NCI-H82 treated with DMSO at 0.1 percent for 48 hours (cell line): ENCODE measurements at regions not wholly inside any gene's neighbourhood (a gene's known extent, or its start where the extent isn't known, plus 50 kb on each side); places are given as distances from the start of the nearest gene placed in this dataset.
A peak's percentile ranks its signal among the peaks of the same experiment; 100 is the strongest.

Experiments used
- DNase-seq: peaks from one replicate; lab custom pipeline; 2025; ENCODE audit not compliant: unreplicated experiment; lab: John Stamatoyannopoulos, UW

DNA sequence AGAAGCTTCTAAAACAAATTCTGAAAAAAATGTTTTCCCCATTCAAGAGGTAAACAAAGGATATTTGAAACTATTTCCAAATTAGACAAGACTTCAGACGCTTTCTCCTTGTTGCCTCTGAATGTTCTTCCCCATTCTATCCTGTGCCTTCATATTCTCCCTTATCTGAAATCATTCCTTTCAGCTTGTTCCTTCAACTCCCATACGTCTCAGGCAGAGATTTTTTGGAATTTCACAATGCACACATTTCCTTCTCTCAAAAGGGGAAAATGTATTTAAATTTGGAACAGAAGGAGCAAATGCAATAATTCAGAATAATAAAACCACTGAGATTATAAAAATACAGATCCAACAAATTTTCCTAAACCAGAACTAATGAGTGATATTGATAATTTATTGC, 198.7 kb upstream of the IVNS1ABP start:
- no peak for DNase-seq

- DNase-seq: no peak
Measured at GRCh38 chr1:185514311-185514710, 197.3 kb upstream of the IVNS1ABP start.

GRCh38 chr1:185512442-185512841, 195.4 kb upstream of the IVNS1ABP start:
- DNase-seq: no peak

DNA sequence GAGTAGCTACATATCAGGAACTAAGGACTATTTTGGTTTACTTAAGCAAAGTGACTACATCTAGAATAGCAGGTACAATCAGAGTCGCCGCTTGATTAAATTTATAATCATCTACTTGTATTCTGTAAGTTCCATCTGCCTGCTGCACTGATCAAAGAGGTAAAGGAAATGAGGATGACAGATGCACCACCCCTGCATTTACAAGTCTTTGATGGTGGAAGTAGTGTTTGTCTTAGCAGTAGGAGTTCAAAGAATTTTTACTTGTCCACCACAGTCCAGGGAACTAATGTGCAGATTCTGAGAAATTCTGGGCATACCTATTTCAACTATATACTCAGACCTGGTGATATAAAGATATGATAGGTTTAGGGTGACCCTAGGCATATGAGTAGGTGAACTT, 184.1 kb upstream of the IVNS1ABP start:
- DNase-seq: no peak

DNA sequence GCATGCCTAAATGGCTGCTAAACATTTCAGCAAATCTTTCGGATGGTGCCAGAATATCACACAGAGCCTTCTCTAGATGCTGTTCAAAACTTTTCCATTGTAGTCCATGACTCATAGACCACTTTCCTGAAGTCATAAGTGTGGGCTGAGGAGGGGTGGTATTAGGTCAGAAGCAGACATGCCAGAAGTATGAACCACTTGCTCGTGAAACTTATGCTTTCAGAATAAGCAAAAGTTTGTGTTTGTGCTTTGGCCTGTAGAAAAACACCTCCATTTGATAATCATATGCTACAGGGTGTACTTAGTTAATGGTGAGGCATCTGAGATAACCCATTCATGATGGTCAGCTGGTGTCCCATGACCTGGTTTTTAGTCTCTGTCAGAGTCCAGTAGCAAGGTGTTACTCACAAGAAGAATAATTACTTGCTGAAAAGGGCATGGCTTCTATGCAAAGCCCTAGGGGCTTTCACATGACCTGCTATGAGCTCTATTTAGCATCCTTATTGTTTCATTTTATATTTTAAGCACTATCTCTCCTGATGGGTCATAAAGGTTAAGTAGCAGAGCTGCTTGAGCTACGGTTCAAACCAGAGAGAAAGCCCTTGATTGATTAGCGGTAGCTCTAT, 183.1 kb upstream of the IVNS1ABP start:
- DNase-seq: no peak

DNA sequence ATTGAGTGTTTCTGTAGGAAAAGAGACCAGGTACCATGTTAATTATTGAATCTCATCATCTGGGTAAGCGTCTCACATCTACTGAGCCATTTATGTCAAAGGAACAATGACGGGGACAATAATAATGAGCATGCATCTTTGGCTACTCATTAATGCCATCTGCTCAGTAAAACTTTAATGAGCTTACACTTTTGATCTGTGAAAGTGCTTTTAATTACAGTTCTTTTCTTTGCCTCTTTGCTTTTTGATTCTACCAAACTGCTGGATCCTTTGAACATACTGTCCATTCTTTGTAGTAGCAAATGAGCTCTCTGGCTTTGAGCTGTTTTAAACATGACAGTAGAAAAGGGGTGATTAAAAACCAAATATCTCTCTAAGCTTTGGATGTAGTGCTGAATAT, 181.2 kb upstream of the IVNS1ABP start:
- DNase-seq: peak; percentile 82

- no peak for DNase-seq
Measured at GRCh38 chr1:185497177-185497576, 180.1 kb upstream of the IVNS1ABP start.

DNA sequence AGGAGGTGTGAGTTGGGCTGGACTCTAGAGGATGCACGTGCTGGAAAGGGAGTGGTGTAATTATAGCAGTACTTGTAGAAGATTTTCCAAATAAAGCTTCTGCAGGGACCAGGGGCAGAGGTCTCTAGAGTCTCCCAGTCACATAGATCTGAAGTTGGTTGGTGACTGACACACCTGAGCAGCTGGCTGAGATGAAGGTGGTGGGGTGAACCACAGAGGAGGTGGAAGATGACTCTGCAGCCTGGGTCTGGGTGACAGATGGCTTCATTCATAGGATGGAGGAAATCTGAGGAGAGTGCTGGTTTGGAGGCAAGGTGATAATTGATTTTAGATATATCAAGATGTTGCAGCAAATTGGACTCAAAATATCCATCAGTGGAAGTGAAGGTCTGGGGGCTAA, 178.9 kb upstream of the IVNS1ABP start:
- DNase-seq: no peak

DNA sequence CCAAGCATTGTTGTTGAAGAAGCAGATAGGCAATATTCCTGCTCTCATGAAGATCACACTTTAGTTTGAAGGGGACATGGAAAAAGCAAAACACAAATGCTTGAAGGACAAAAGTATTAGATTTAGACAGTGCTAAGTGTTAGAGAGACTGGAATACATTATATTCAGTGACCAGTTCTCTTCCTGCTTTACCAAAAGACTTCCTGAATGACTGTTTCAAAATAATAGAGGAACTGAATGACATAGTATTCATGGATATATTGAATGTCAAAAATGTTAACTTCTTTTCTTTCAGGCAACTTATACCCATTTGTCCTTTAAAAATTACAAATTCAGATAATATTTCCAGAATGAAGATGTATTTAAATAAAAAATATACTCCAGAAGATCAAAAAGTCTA, 178.0 kb upstream of the IVNS1ABP start:
- DNase-seq: no peak

GRCh38 chr1:185492089-185492825, 175.2 kb upstream of the IVNS1ABP start:
- DNase-seq: no peak

DNA sequence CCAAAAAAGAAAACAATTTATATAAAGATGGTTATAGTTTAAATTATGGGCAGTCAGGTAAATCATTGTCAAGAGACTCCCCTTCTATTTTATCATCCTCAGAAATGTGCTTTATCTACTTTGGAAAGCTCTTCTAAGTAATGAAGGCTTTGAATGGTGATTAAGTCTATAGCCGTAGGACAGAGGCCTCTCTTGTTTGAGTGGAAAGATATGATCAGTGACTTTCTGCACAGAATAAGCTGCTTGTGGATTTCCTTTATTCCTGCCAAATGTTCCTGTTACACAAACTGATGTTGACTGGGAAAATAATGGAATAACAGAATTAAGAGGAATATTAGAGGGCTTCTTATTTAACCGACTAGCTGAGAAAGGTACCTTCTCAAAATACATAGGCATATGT, 174.6 kb upstream of the IVNS1ABP start:
- no peak for DNase-seq

DNA sequence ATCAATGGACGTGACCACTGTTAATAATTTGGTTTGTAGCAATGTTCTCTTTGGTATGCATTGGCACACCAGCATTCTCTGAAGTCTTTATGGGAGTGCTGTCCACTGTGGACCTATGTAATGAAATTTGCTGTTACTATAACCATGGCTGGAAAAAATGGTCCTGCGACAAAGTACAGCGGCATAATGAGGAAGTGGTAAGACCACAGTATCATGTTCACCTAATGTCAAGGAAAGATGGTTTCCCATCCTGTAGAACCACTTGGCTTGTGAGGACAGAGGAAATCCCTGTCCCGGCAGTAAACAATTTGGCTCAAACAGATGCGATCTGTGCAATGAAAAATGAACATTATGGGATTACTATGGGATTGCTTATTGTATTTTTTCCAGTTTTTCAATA, 173.9 kb upstream of the IVNS1ABP start:
- no peak for DNase-seq

DNA sequence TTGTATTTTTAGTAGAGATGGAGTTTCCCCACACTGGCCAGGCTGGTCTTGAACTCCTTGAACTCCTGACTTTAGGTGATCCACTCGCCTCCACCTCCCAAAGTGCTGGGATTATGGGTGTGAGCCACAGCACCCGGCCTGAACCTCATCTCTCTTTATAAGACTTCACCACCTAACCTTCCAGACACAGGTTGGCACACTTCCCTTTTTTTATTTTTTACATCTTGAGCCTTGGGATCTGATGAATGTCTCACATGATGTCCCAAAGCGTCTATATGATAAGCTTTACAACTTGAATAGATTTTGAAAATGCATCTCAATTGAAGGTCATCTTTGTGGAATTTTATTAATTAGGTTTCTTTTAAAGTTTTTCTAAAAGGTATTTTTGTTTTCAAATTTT, 172.4 kb upstream of the IVNS1ABP start:
- no peak for DNase-seq

- no peak for DNase-seq
Measured at GRCh38 chr1:185488808-185489207, 171.8 kb upstream of the IVNS1ABP start.

DNA sequence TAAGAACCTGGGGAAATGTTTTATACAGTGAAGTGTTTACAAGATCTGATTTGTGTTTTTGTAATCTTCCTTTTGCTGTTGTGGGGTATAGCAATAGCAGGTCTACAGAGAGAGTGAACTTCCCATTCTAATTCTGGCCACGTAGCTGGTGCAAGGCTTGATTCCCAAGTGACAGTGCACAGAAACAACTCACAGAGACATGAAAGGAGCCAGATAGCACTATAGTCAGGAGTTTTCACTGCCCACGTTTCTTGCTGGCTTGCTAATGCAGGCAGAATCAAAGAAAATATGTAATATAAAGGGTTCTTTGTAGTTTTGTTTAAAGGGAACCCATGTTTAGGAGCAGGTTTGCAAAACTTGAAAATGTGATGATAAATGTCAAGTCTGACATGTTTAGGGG, 170.9 kb upstream of the IVNS1ABP start:
- DNase-seq: no peak

DNA sequence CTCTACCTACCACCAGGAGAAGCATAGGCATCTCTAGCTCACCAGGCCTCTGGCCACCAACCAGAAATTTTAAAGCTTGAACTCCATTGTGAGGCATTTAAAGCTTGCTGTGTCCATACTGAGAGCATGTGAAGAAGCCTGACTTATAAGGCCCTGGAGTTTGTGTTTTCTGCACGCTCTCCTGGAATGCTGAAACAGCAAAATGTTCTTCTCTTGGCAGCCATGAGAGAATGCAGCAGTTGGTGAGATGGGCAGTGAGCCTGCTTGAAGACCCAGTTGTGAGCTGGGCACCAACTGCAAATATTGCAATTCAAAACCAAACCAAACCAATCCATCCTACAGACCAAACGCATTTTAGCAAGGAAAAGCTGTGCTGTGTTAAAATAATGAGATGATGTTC, 170.0 kb upstream of the IVNS1ABP start:
- no peak for DNase-seq

DNA sequence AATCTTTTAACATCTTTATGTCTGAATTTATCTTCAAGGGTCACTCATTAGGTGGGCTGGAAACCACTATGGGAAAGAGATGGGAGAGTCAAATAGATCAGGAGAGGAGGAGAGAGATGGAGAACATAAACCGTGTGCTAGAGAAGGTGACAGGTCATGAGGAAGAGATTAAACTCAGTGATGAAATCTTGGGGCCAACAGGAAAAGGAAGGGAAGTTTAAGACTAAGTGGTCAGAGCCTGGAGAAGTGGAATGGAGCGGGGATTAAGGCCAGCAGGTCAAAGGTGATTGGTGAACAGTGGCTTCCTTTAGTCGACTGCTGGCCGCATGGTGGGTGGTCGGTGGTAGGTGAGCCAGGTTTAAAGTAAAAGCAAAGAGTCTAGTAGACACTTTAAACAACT, 169.3 kb upstream of the IVNS1ABP start:
- no peak for DNase-seq

GRCh38 chr1:185483664-185484450, 166.8 kb upstream of the IVNS1ABP start:
- peak; percentile 48 for DNase-seq

DNA sequence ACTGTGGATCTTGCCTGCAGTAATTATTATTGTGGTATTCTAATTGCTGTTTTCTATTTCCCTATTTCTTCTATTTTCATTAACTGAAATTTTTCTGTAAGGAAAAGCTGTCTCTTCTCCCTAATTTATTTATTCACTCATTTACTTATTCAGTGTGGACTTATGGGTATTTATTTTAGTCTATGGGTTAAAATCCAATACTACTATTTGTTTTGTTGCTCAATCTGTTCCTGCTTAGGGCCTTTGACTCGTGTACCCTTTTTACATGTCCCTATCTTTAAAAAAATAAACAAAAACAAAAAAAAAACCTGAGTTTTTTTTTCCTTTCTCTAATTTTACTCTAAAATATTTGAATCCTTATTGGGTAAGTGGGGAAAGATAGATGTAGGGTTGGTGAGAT, 166.2 kb upstream of the IVNS1ABP start:
- no peak for DNase-seq

GRCh38 chr1:185480545-185480944, 163.5 kb upstream of the IVNS1ABP start:
- peak; percentile 43 for DNase-seq

DNA sequence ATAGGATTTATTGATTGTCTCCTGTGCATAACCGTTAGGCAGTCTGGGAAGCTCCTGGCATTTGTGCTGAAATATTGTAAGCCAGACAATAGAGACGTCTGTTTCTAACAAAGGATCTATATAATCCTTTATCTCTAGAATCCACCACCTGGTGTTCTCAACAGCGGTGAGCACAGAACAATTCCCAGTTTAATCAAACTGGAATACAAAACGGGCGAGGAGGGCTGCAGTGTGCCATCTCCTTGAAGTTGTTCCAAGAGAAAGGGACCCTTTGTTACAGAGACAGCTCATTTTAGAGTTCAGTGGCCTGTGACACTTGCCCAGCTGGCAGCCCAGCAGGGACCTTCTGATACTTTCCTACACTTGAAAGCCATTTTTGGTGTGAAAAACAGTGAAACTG, 162.8 kb upstream of the IVNS1ABP start:
- DNase-seq: no peak

DNA sequence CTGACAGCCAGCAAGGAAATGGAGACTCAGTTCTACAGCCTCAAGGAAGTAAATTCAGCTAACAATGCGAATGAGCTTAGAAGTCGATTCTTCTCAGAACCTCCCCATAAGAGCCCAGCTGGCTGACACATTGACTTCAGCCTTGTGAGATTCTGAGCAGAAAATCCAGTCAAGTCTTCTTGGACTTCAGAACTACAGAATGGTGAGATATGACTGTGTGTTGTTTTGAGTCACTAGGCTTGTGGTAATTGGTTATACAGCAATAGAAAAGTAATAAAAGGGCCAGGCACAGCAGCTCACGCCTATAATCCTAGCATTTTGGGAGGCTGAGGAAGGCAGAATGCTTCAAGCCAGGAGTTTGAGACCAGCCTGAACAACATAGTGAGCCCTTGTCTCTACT, 161.8 kb upstream of the IVNS1ABP start:
- DNase-seq: no peak
